ENCODE measurements at regions not wholly inside any gene's neighbourhood (a gene's known extent, or its start where the extent isn't known, plus 50 kb on each side); places are given as distances from the start of the nearest gene placed in this dataset.

DNA sequence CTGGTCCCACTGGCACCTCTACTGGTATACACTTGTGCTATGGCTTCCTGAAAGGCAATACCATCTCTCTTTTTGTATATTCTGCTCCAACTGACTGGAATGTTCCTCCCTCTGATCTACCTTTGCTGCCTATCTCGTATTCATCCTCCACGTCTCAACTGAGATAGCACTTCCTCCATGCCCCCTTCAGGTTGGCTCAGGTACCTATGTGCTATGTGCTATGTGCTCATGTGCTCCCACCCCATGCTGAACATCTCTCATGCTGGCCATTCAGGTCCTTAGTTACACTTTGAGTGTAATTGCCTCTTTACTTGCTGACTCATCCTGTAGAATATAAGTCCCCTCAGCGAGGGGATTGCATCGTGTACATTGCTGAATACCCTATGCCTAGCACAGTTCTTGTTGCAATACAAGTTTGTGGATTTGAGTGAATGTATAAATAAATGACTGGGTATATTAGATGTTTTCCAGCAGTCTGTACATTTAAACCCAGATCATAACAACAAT is 156.9 kb downstream of the SOX2 start:
- ATAC-seq (ENCODE audit: insufficient number of reproducible peaks, low FRiP score, low read depth) (no peak), DNase-seq (ENCODE audit: low spot score) (no peak)
- no peak overlapping the region for H3K27ac ChIP-seq
- no peaks in the 10 kb centered on the region for H3K36me3 ChIP-seq
- no peaks in the 10 kb centered on the region for H3K9me3 ChIP-seq
- no peak overlapping the region for H3K4me3 ChIP-seq
- TF ChIP-seq, protein P1, sequence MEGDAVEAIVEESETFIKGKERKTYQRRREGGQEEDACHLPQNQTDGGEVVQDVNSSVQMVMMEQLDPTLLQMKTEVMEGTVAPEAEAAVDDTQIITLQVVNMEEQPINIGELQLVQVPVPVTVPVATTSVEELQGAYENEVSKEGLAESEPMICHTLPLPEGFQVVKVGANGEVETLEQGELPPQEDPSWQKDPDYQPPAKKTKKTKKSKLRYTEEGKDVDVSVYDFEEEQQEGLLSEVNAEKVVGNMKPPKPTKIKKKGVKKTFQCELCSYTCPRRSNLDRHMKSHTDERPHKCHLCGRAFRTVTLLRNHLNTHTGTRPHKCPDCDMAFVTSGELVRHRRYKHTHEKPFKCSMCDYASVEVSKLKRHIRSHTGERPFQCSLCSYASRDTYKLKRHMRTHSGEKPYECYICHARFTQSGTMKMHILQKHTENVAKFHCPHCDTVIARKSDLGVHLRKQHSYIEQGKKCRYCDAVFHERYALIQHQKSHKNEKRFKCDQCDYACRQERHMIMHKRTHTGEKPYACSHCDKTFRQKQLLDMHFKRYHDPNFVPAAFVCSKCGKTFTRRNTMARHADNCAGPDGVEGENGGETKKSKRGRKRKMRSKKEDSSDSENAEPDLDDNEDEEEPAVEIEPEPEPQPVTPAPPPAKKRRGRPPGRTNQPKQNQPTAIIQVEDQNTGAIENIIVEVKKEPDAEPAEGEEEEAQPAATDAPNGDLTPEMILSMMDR (IDR thresholded peaks at IDR 0.05): no peak
- H3K27me3 ChIP-seq (replicated peaks; ENCODE audit: insufficient read depth): no peaks in the 10 kb centered on the region
- H3K4me1 ChIP-seq (ENCODE audit: control insufficient read depth in 1 of 2, low read depth in 2 of 2): no peaks in the 10 kb centered on the region

DNA sequence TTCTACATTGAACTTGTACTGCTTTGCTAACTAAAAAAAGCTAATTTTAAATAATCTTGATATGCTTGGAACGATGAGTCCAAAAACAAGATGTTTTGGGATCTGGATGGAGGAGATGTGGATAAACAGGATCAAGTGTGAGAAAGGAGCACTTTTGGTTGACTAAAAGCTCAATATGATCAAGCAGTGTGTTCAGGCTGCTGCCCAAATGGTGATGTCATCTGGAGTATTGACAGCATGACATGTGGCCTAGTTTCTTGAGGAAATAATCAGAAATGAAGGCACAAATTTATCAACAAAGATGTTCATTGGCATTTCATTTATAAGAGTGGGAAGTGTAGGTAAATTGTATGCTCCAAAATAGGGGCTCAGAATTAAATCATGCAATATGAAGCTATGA is 161.2 kb downstream of the SOX2 start:
- no peaks in the 10 kb centered on the region for H3K4me1 ChIP-seq (ENCODE audit: control insufficient read depth in 1 of 2, low read depth in 2 of 2)
- no peak for DNase-seq (ENCODE audit: low spot score)
- no peaks in the 10 kb centered on the region for H3K9me3 ChIP-seq
- TF ChIP-seq, protein P1 (IDR thresholded peaks at IDR 0.05): no peak
- no peak overlapping the region for H3K27ac ChIP-seq
- no peak overlapping the region for H3K4me3 ChIP-seq
- no peaks in the 10 kb centered on the region for H3K27me3 ChIP-seq (replicated peaks; ENCODE audit: insufficient read depth)
- H3K36me3 ChIP-seq: no peaks in the 10 kb centered on the region
- no peak for ATAC-seq (ENCODE audit: insufficient number of reproducible peaks, low FRiP score, low read depth)

DNA sequence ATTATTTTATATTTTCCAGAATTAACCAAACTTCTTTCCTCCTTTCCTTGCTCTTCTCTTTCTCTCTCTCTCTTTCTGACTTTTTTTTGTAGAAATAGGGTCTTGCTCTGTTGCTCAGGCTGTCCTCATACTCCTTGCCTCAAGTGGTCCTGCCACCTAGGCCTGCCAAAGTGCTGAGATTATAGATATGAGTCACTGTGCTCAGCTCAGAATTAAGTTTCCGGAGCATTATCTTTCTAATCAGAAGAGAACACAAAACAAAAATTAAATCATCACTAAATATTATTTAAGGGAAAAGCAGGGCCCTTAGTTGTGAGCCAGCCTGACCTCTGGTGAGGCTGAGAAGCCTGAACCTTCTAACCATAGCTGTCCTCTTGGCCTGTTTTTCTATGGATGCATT is 168.2 kb downstream of the SOX2 start:
- no peak overlapping the region for H3K27ac ChIP-seq

DNA sequence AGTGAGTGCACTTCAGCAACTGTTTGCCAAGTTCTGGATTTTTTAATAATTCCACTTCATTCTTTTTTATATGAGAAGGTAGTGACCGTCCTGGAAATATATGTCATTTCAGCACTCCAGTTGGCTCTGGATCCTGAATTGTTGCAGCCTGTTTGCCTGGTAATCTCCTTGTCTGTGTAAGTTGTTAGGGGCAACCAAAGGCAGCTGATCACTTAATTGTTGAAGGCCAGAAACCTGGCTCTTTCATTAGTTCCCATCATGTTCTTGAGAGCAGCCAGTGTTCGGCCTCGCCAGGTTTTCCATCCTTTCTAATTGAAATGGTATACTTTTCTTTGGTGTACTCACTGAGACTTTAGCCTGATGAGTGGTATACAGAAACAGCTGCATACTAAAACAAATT is 168.6 kb downstream of the SOX2 start:
- Histone ChIP-seq H3K9me3 (no peaks in the 10 kb centered on the region), H3K4me3 (no peak overlapping the region), H3K27me3 (replicated peaks; ENCODE audit: insufficient read depth) (no peaks in the 10 kb centered on the region), H3K27ac (no peak overlapping the region), H3K36me3 (no peaks in the 10 kb centered on the region), H3K4me1 (ENCODE audit: control insufficient read depth in 1 of 2, low read depth in 2 of 2) (no peaks in the 10 kb centered on the region)
- ATAC-seq (ENCODE audit: insufficient number of reproducible peaks, low FRiP score, low read depth): no peak
- TF ChIP-seq, protein P1 (IDR thresholded peaks at IDR 0.05): no peak
- no peak for DNase-seq (ENCODE audit: low spot score)

More for the DNA sequence above, 168.2 kb downstream of the SOX2 start:
- TF ChIP-seq, protein P1 (IDR thresholded peaks at IDR 0.05): no peak
- no peak for DNase-seq (ENCODE audit: low spot score)
- H3K4me1 ChIP-seq (ENCODE audit: control insufficient read depth in 1 of 2, low read depth in 2 of 2): no peaks in the 10 kb centered on the region
- no peaks in the 10 kb centered on the region for H3K9me3 ChIP-seq
- no peaks in the 10 kb centered on the region for H3K27me3 ChIP-seq (replicated peaks; ENCODE audit: insufficient read depth)
- H3K36me3 ChIP-seq: no peaks in the 10 kb centered on the region
- ATAC-seq (ENCODE audit: insufficient number of reproducible peaks, low FRiP score, low read depth): no peak
- H3K4me3 ChIP-seq: no peak overlapping the region

DNA sequence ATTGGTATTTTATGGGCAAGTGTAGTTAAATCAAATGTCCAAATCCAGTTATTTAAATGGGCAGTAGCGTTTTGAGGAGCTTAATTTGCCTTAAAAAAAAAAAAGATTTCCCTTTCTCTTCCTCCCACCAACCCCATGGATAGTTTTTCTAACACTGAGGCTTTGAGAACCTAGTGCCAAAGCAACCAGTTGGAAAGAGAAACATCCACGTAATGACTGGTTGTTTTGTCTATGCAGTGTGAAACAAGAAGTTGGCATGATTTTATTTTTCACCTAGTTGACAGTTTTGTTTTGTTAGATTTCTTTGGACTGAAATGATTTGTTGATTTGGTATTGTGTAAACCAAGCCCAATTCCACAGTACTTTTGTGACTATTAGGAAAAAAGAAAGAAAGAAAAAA is 170.0 kb downstream of the SOX2 start:
- DNase-seq (ENCODE audit: low spot score): no peak
- no peak for ATAC-seq (ENCODE audit: insufficient number of reproducible peaks, low FRiP score, low read depth)
- H3K9me3 ChIP-seq: no peaks in the 10 kb centered on the region
- no peaks in the 10 kb centered on the region for H3K4me1 ChIP-seq (ENCODE audit: control insufficient read depth in 1 of 2, low read depth in 2 of 2)
- no peaks in the 10 kb centered on the region for H3K27me3 ChIP-seq (replicated peaks; ENCODE audit: insufficient read depth)
- H3K36me3 ChIP-seq: no peaks in the 10 kb centered on the region
- TF ChIP-seq, protein P1 (IDR thresholded peaks at IDR 0.05): no peak
- H3K4me3 ChIP-seq: no peak overlapping the region
- no peak overlapping the region for H3K27ac ChIP-seq
